ENCODE measurements at regions not wholly inside any gene's neighbourhood (a gene's known extent, or its start where the extent isn't known, plus 50 kb on each side); places are given as distances from the start of the nearest gene placed in this dataset.

GRCh38 chrX:10798041-10798440, 177.7 kb upstream of the MID1 start:
- Mint-ChIP-seq H3K27me3 (no peaks in the 10 kb centered on the region), H3K4me1 (no peaks in the 10 kb centered on the region), H3K4me3 (no peak overlapping the region), H3K36me3 (ENCODE audit: low read depth) (no peaks in the 10 kb centered on the region), H3K9me3 (no peaks in the 10 kb centered on the region), H3K27ac (no peak overlapping the region)
- CTCF ChIA-PET = no interaction called here
- no peak for TF ChIP-seq CTCF (IDR thresholded peaks at IDR 0.05)
- POLR2A ChIA-PET = no interaction called here
- ATAC-seq (ENCODE audit: low read depth) (no peak), DNase-seq (no peak)
- intact Hi-C loops (cut with micrococcal nuclease) = no loop called here

GRCh38 chrX:10800796-10801195, 180.4 kb upstream of the MID1 start:
- POLR2A ChIA-PET = no interaction called here
- Mint-ChIP-seq H3K9me3 (no peaks in the 10 kb centered on the region), H3K36me3 (ENCODE audit: low read depth) (no peaks in the 10 kb centered on the region), H3K4me3 (no peak overlapping the region), H3K4me1 (no peaks in the 10 kb centered on the region), H3K27ac (no peak overlapping the region), H3K27me3 (no peaks in the 10 kb centered on the region)
- CTCF ChIA-PET = no interaction called here
- ATAC-seq (ENCODE audit: low read depth) = no peak
- no peak for TF ChIP-seq CTCF (IDR thresholded peaks at IDR 0.05)
- no peak for DNase-seq
- intact Hi-C loops (cut with micrococcal nuclease) = no loop called here

GRCh38 chrX:10811111-10811510, 190.7 kb upstream of the MID1 start:
- no peak for TF ChIP-seq CTCF (IDR thresholded peaks at IDR 0.05)
- Mint-ChIP-seq H3K27ac (no peak overlapping the region), H3K27me3 (no peaks in the 10 kb centered on the region), H3K4me3 (no peak overlapping the region), H3K4me1 (no peaks in the 10 kb centered on the region), H3K36me3 (ENCODE audit: low read depth) (no peaks in the 10 kb centered on the region), H3K9me3 (no peaks in the 10 kb centered on the region)
- CTCF ChIA-PET = no interaction called here
- POLR2A ChIA-PET = no interaction called here
- no peak for DNase-seq
- no peak for ATAC-seq (ENCODE audit: low read depth)
- intact Hi-C loops (cut with micrococcal nuclease) = no loop called here

- POLR2A ChIA-PET = no interaction called here
- TF ChIP-seq CTCF (IDR thresholded peaks at IDR 0.05) = no peak
- intact Hi-C loops (cut with micrococcal nuclease) = no loop called here
- Mint-ChIP-seq H3K4me3 (no peak overlapping the region), H3K36me3 (ENCODE audit: low read depth) (no peaks in the 10 kb centered on the region), H3K27ac (no peak overlapping the region), H3K27me3 (no peaks in the 10 kb centered on the region), H3K4me1 (no peaks in the 10 kb centered on the region), H3K9me3 (no peaks in the 10 kb centered on the region)
- ATAC-seq (ENCODE audit: low read depth) (no peak), DNase-seq (no peak)
- CTCF ChIA-PET = no interaction called here
Observed at GRCh38 chrX:10813761-10814160, 193.4 kb upstream of the MID1 start.

GRCh38 chrX:10818651-10819050, 198.3 kb upstream of the MID1 start:
- ChIA-PET POLR2A (no interaction called here), CTCF (no interaction called here)
- H3K36me3 Mint-ChIP-seq (ENCODE audit: low read depth) = no peaks in the 10 kb centered on the region
- TF ChIP-seq CTCF (IDR thresholded peaks at IDR 0.05) = no peak
- DNase-seq (no peak), ATAC-seq (ENCODE audit: low read depth) (no peak)
- no peak overlapping the region for H3K27ac Mint-ChIP-seq
- intact Hi-C loops (cut with micrococcal nuclease) = no loop called here
- H3K27me3 Mint-ChIP-seq = no peaks in the 10 kb centered on the region
- H3K4me1 Mint-ChIP-seq = no peaks in the 10 kb centered on the region
- no peak overlapping the region for H3K4me3 Mint-ChIP-seq
- no peaks in the 10 kb centered on the region for H3K9me3 Mint-ChIP-seq
